WERI-Rb-1 (cell line): ENCODE measurements at regions not wholly inside any gene's neighbourhood (a gene's known extent, or its start where the extent isn't known, plus 50 kb on each side); places are given as distances from the start of the nearest gene placed in this dataset.

ENCODE experiments used
- DNase-seq: peaks from one replicate; pipeline ENCODE4 v3.0.0-alpha.2; 2020
- H3K27ac ChIP-seq: fragments of 250-450 bp; sonication (Bioruptor Pico); 2 replicates; pipeline ENCODE4 v1.5.1; 2020; ENCODE audit warnings: mild to moderate bottlenecking, moderate library complexity
- H3K27me3 ChIP-seq: fragments of 250-450 bp; sonication (Bioruptor Pico); 2 replicates; pipeline ENCODE4 v1.5.1; 2021; ENCODE audit warnings: mild to moderate bottlenecking, low read depth, moderate library complexity; ENCODE audit not compliant: insufficient read depth, severe bottlenecking
- H3K36me3 ChIP-seq: fragments of 250-450 bp; sonication (Bioruptor Pico); 2 replicates; pipeline ENCODE4 v1.5.1; 2020; ENCODE audit warnings: mild to moderate bottlenecking, moderate library complexity
- H3K4me3 ChIP-seq: 2 replicates; pipeline ENCODE4 v1.5.1; 2011; ENCODE audit warnings: low read depth, mild to moderate bottlenecking, control low read depth, low read length
- H3K9me3 ChIP-seq: fragments of 250-450 bp; sonication (Bioruptor Pico); 2 replicates; pipeline ENCODE4 v1.5.1; 2021; ENCODE audit warnings: mild to moderate bottlenecking, moderate library complexity; ENCODE audit not compliant: severe bottlenecking
- CTCF ChIP-seq: IDR thresholded peaks from 2 replicates; pipeline ENCODE4 v1.5.1; 2011; ENCODE audit warnings: low read depth, mild to moderate bottlenecking, control low read depth, inconsistent platforms, low read length

DNA sequence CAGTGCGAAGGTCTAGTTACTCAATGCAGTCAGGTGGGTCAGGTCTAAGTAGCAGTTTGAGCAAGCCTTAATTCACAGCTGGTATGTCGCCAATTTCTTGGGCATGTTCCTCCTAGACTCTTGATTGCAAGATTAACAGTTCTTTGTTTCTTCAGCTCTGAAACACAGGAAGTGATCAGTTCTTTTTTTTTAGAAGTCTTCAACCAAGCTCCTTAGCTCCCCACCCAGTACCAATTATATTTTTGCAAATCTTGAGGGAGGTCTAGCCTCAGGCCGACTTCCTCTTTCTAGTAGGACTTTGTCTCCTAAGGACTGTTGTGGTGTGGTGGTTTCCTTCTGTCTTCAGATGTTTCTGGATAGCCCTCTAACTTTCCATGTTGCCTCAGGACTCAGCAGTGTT lies 2054.2 kb downstream of the MAT2B start:
- H3K36me3 ChIP-seq, result no peaks in the 10 kb centered on the region
- no peak for DNase-seq
- H3K4me3 ChIP-seq, result no peak overlapping the region
- H3K27me3 ChIP-seq, result no peaks in the 10 kb centered on the region
- no peak overlapping the region for H3K27ac ChIP-seq
- no peak for TF ChIP-seq CTCF
- H3K9me3 ChIP-seq, result no peaks in the 10 kb centered on the region

DNA sequence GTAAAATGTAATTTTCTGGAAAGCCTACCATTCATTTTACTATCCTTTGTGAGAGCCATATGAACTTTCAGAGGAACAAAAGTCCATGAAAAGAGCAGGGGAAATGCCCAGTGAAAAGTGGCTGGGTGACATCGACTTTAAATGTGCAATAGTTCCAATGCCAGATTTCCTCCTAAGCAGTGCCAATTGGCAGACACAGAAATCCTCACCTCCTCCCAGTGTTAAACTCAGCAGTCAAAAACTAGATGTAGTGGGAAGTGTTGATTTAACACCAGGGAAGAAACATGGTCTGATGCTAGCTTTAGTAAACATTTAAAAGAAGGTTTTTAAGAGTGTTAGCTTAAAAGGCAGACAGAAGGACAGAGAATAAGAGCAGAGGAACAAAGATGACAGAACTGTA lies 2055.2 kb downstream of the MAT2B start:
- H3K36me3 ChIP-seq, result no peaks in the 10 kb centered on the region
- no peak for TF ChIP-seq CTCF
- no peak overlapping the region for H3K27ac ChIP-seq
- H3K4me3 ChIP-seq, result no peak overlapping the region
- no peak for DNase-seq
- H3K27me3 ChIP-seq, result no peaks in the 10 kb centered on the region
- no peaks in the 10 kb centered on the region for H3K9me3 ChIP-seq

DNA sequence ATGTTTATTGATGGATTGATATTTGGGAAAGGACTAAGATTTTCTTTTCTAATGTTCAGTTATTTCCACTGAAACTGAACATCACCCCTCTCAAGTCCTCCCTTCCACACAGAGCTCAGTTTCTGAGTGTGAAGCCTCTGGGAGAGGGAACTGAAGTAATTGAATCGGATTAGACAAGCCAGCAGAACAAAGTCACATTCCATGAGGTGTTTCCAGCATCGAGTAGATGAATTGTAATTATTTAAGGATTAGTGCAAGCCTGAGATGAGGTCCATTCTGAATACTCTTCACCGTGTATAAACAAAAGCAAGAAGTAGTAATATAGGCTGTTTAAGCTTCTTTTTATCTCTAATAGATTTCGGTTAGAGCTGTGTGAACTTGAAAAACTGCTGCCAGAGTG lies 2060.5 kb downstream of the MAT2B start:
- TF ChIP-seq CTCF, result no peak
- Histone ChIP-seq H3K27me3 (no peaks in the 10 kb centered on the region), H3K4me3 (no peak overlapping the region), H3K27ac (no peak overlapping the region), H3K36me3 (no peaks in the 10 kb centered on the region), H3K9me3 (no peaks in the 10 kb centered on the region)
- DNase-seq, result no peak

DNA sequence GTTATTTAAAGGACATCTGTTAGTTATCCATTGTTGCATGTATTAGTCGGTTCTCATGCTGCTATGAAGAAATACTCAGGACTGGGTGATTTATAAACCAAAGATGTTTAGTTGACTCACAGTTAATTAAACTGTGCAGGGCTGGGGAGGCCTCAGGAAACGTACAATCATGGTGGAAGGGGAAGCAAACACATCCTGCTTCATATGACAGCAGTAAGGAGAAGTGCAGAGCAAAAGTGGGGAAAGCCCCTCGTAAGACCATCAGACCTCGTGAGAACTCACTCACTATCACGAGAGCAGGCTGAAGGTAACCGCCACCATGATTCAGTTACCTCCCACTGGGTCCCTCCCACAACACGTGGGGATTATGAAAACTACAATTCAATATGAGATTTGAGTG lies 2064.1 kb downstream of the MAT2B start:
- DNase-seq, result no peak
- no peak overlapping the region for H3K27ac ChIP-seq
- no peaks in the 10 kb centered on the region for H3K27me3 ChIP-seq
- no peak overlapping the region for H3K4me3 ChIP-seq
- H3K36me3 ChIP-seq, result no peaks in the 10 kb centered on the region
- no peak for TF ChIP-seq CTCF
- no peaks in the 10 kb centered on the region for H3K9me3 ChIP-seq

DNA sequence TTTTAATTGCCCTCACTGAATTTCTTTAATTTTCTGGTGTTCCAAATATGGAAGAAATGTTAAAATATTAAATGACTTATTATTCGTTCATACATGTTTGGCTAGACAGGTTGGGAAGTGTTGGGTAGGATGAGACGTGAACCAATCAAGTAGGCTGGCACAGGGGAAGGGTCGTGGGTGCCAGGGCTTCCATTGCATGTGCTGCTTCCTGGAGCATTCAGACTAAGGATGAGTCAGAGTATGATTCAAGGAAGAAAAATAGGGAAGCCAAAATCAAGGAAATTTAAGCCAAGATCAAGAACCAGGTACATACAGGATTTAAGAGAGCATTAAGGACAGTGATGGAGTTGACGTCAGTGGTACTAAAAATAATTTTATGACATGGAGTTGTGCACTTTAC lies 2068.0 kb downstream of the MAT2B start:
- Histone ChIP-seq H3K4me3 (no peak overlapping the region), H3K9me3 (no peaks in the 10 kb centered on the region), H3K27ac (no peak overlapping the region), H3K27me3 (no peaks in the 10 kb centered on the region), H3K36me3 (no peaks in the 10 kb centered on the region)
- no peak for TF ChIP-seq CTCF
- no peak for DNase-seq

DNA sequence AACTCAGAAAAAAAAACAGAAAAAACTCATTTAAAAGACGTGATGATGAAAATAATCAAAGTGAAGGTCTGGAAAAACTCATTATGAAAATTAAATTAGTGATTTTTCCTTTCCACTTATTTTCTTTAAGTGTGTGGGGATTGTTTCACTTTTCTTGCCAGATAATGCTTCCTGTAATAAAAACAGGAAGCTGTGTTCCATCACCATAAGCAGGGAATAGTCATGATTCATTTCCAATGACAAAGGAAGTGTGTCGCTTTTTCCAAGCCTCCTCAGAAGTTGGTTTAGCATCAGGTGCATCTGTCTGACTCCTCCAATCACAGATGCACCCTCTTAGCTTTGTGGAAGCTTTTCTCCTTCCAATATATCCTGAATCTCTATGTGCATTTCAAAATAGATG lies 2068.7 kb downstream of the MAT2B start:
- H3K27me3 ChIP-seq, result no peaks in the 10 kb centered on the region
- no peak overlapping the region for H3K4me3 ChIP-seq
- no peak for TF ChIP-seq CTCF
- no peaks in the 10 kb centered on the region for H3K36me3 ChIP-seq
- no peak overlapping the region for H3K27ac ChIP-seq
- DNase-seq, result no peak
- H3K9me3 ChIP-seq, result no peaks in the 10 kb centered on the region
